Breast epithelium (tissue), 4 donors: ENCODE measurements at regions not wholly inside any gene's neighbourhood (a gene's known extent, or its start where the extent isn't known, plus 50 kb on each side); places are given as distances from the start of the nearest gene placed in this dataset.

Experiments
- DNase-seq, 2 donors: peaks; one replicate each; pipeline ENCODE4 v3.0.0-alpha.2; 2019; ENCODE audit warnings: low spot score in 2 of 2
- H3K27ac ChIP-seq, 2 donors: fragments of 200-600 bp; sonication (generic) in 1 of 2; one replicate each; pipeline ENCODE4 v1.5.1; 2016 to 2019; ENCODE audit warnings: mild to moderate bottlenecking in 1 of 2
- H3K27me3 ChIP-seq, 2 donors: fragments of 200-600 bp; sonication (generic) in 1 of 2; one replicate each; pipeline versions ENCODE4 v1.5.1 to v1.6.0; 2017 to 2019; ENCODE audit warnings: control low read depth in 1 of 2, mild to moderate bottlenecking in 1 of 2
- H3K36me3 ChIP-seq: fragments of 200-600 bp; one replicate; pipeline ENCODE4 v1.5.1; 2019
- H3K4me1 ChIP-seq, 2 donors: fragments of 200-600 bp; sonication (generic); one replicate each; pipeline ENCODE4 v1.5.1; 2016 to 2019; ENCODE audit warnings: control low read depth in 1 of 2
- H3K4me3 ChIP-seq, 3 donors: fragments of 200-600 bp; sonication (generic); 1 replicate in 2 of 3; 2 replicates in 1 of 3; pipeline ENCODE4 v1.5.1; 2016 to 2019; ENCODE audit warnings: mild to moderate bottlenecking in 3 of 3, moderate library complexity in 2 of 3
- H3K9me3 ChIP-seq, 2 donors: fragments of 200-600 bp; sonication (generic) in 1 of 2; one replicate each; pipeline ENCODE4 v1.5.1; 2016 to 2019; ENCODE audit warnings: control low read depth in 1 of 2
- CTCF ChIP-seq, 3 donors: fragments of 450-650 bp; IDR thresholded peaks; one replicate each; pipeline ENCODE4 v1.5.1; 2016 to 2017; ENCODE audit warnings: antibody characterized with exemption in 3 of 3, mild to moderate bottlenecking in 3 of 3, moderate library complexity in 3 of 3
- POLR2A ChIP-seq: fragments of 450-650 bp; IDR thresholded peaks from one replicate; pipeline ENCODE4 v1.6.1; 2016; ENCODE audit warnings: antibody characterized with exemption, mild to moderate bottlenecking, moderate library complexity
- POLR2AphosphoS5 ChIP-seq, 3 donors: sonication (generic); formaldehyde crosslinking; IDR thresholded peaks; one replicate each; pipeline ENCODE4 v1.6.1; 2017; ENCODE audit warnings: antibody characterized with exemption in 3 of 3
- intact Hi-C: fragments of 100-400 bp; cut with DNase I; formaldehyde crosslinking; loops from one replicate; pipeline ENCODE4 v1.15.1; 2023; ENCODE audit warnings: low total_unique reads

- no peaks in the 10 kb centered on the region for H3K4me1 ChIP-seq
- DNase-seq, result no peak
- H3K36me3 ChIP-seq, result no peaks in the 10 kb centered on the region
- H3K27ac ChIP-seq, result no peak overlapping the region
- H3K27me3 ChIP-seq, result no peaks in the 10 kb centered on the region
- intact Hi-C loops, result no loop called here
- H3K9me3 ChIP-seq, result peaks cover 11 to 12% of the 10 kb centered on the region in 2 donors
- TF ChIP-seq CTCF (IDR thresholded peaks at IDR 0.05) (no peak), POLR2AphosphoS5 (IDR thresholded peaks at IDR 0.05) (no peak), POLR2A (no peak)
- H3K4me3 ChIP-seq, result no peak overlapping the region
These were observed 390.4 kb upstream of the KIF2A start for GRCh38 chr5:61915646-61916045.

GRCh38 chr5:61916621-61917620 is 389.1 kb upstream of the KIF2A start:
- intact Hi-C loops, result no loop called here
- Histone ChIP-seq H3K36me3 (no peaks in the 10 kb centered on the region), H3K4me3 (no peak overlapping the region), H3K4me1 (no peaks in the 10 kb centered on the region), H3K27me3 (no peaks in the 10 kb centered on the region), H3K9me3 (peaks cover 8 to 11% of the 10 kb centered on the region in 2 donors), H3K27ac (no peak overlapping the region)
- no peak for TF ChIP-seq CTCF (IDR thresholded peaks at IDR 0.05)
- TF ChIP-seq POLR2AphosphoS5 (IDR thresholded peaks at IDR 0.05), result no peak
- no peak for TF ChIP-seq POLR2A
- DNase-seq, result no peak

- no peak for DNase-seq
- H3K4me3 ChIP-seq, result no peak overlapping the region
- no peaks in the 10 kb centered on the region for H3K9me3 ChIP-seq
- H3K27ac ChIP-seq, result no peak overlapping the region
- H3K27me3 ChIP-seq, result peaks cover 0 to under 1% of the 10 kb centered on the region in 2 donors
- TF ChIP-seq POLR2AphosphoS5 (IDR thresholded peaks at IDR 0.05), result no peak
- no peak for TF ChIP-seq POLR2A
- no peak for TF ChIP-seq CTCF (IDR thresholded peaks at IDR 0.05)
- intact Hi-C loops, result no loop called here
- H3K36me3 ChIP-seq, result no peaks in the 10 kb centered on the region
- H3K4me1 ChIP-seq, result no peaks in the 10 kb centered on the region
These were observed 387.4 kb upstream of the KIF2A start for GRCh38 chr5:61918611-61919010.

GRCh38 chr5:61919920-61920319 is 386.1 kb upstream of the KIF2A start:
- Histone ChIP-seq H3K4me3 (no peak overlapping the region), H3K36me3 (no peaks in the 10 kb centered on the region), H3K27me3 (peaks cover 0 to 4% of the 10 kb centered on the region in 2 donors), H3K4me1 (no peaks in the 10 kb centered on the region), H3K27ac (no peak overlapping the region), H3K9me3 (no peaks in the 10 kb centered on the region)
- intact Hi-C loops, result no loop called here
- TF ChIP-seq CTCF (IDR thresholded peaks at IDR 0.05) (no peak), POLR2A (no peak), POLR2AphosphoS5 (IDR thresholded peaks at IDR 0.05) (no peak)
- DNase-seq, result no peak

- H3K4me1 ChIP-seq, result no peaks in the 10 kb centered on the region
- H3K9me3 ChIP-seq, result no peaks in the 10 kb centered on the region
- no peak for DNase-seq
- H3K27me3 ChIP-seq, result peaks cover 0 to 4% of the 10 kb centered on the region in 2 donors
- H3K27ac ChIP-seq, result no peak overlapping the region
- H3K4me3 ChIP-seq, result no peak overlapping the region
- intact Hi-C loops, result no loop called here
- TF ChIP-seq CTCF (IDR thresholded peaks at IDR 0.05), result no peak
- no peak for TF ChIP-seq POLR2A
- no peak for TF ChIP-seq POLR2AphosphoS5 (IDR thresholded peaks at IDR 0.05)
- H3K36me3 ChIP-seq, result no peaks in the 10 kb centered on the region
These were observed 381.8 kb upstream of the KIF2A start for GRCh38 chr5:61924251-61924650.
